Cardiac fibroblast (primary cell): ENCODE measurements at regions not wholly inside any gene's neighbourhood (a gene's known extent, or its start where the extent isn't known, plus 50 kb on each side); places are given as distances from the start of the nearest gene placed in this dataset.

Experiments
- DNase-seq, 2 donors: peaks; one replicate each; pipeline versions ENCODE4 v3.0.0 to v3.0.0-alpha.2; 2010; ENCODE audit warnings: low read depth in 2 of 2
- H3K4me3 ChIP-seq, 2 donors: replicated peaks in 1 of 2; 1 replicate in 1 of 2; 2 replicates in 1 of 2; pipeline ENCODE4 v1.5.1; 2011; ENCODE audit warnings: low read depth in 2 of 2, low read length in 2 of 2, mild to moderate bottlenecking in 2 of 2, moderate library complexity in 1 of 2
- TF ChIP-seq, protein P1 (sequence below): IDR thresholded peaks from one replicate; pipeline ENCODE4 v1.5.1; 2011; ENCODE audit warnings: low read depth, mild to moderate bottlenecking, low read length, inconsistent platforms

DNA sequence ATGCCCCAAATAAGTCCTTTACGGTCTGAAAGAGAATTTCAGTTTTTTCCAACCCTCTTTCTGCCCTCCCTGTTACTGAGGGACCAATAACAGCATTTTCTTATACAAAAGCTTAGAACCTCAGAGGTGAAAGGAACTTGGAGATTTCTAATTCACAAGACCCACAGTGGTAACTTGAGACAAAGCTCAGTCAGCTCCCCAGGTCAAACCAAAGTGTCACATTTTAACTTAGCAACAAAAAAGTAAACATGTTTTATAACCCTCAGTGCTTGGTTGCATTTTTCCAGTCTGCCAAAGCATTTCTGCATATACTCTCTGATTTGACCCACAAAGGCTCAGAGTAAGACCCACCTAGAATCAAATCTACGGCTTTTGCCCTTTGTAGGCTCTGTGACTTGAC is 415.2 kb downstream of the VRK1 start:
- H3K4me3 ChIP-seq, result no peak overlapping the region
- TF ChIP-seq, protein P1, sequence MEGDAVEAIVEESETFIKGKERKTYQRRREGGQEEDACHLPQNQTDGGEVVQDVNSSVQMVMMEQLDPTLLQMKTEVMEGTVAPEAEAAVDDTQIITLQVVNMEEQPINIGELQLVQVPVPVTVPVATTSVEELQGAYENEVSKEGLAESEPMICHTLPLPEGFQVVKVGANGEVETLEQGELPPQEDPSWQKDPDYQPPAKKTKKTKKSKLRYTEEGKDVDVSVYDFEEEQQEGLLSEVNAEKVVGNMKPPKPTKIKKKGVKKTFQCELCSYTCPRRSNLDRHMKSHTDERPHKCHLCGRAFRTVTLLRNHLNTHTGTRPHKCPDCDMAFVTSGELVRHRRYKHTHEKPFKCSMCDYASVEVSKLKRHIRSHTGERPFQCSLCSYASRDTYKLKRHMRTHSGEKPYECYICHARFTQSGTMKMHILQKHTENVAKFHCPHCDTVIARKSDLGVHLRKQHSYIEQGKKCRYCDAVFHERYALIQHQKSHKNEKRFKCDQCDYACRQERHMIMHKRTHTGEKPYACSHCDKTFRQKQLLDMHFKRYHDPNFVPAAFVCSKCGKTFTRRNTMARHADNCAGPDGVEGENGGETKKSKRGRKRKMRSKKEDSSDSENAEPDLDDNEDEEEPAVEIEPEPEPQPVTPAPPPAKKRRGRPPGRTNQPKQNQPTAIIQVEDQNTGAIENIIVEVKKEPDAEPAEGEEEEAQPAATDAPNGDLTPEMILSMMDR, result no peak
- no peak for DNase-seq

DNA sequence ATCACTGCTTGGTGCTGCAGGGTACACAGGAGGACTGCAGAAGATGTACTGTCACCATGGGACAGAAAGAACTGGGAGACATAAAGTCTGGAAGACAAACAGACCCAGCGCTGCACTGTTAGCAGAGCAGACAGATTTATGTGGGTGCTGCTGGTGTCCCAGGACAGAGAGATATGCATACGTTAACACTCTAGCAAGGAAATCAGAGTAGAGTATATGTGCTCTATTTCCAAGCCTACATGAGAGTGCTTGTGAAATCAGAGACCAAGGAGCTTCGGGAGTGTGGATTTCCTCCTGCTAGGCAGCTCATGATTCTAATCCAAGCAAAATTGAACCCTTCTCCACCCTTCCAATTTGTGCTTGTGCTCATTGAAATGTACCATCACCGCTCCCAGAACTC is 416.5 kb downstream of the VRK1 start:
- H3K4me3 ChIP-seq, result no peak overlapping the region
- no peak for DNase-seq
- TF ChIP-seq, protein P1, result no peak

DNA sequence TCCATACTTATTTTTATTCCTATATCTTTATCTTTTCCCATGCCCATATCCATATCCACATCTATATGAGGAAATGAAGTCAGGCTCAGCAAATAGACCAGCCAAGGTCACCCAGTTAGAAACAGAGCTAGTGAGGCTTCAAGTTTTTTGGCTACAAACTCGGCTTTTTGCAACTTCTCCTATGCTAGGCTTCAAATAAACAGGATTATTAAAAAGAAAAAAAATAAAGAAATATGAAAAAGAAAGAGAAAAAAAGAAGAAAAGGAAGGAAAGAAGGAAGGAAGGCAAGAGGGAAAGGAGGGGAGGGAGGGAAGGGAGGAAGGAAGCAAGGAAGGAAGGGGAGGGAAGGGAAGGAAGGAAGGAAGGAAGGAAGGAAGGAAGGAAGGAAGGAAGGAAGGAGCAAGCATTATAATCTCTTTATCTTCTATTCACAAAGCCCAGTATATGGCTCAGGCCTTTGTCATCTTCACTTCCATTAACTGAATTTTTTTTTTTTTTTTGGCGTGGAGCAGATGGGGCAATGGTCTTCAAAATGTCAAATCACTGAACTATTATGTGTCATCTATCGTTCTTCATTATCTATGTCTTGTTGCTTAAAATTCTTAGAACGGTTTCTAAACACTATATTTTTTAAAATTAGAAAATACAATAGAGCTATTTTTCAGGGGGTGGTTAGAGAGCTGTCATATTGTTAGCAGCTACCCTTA is 418.2 kb downstream of the VRK1 start:
- no peak for DNase-seq
- H3K4me3 ChIP-seq, result no peak overlapping the region
- TF ChIP-seq, protein P1, result no peak

DNA sequence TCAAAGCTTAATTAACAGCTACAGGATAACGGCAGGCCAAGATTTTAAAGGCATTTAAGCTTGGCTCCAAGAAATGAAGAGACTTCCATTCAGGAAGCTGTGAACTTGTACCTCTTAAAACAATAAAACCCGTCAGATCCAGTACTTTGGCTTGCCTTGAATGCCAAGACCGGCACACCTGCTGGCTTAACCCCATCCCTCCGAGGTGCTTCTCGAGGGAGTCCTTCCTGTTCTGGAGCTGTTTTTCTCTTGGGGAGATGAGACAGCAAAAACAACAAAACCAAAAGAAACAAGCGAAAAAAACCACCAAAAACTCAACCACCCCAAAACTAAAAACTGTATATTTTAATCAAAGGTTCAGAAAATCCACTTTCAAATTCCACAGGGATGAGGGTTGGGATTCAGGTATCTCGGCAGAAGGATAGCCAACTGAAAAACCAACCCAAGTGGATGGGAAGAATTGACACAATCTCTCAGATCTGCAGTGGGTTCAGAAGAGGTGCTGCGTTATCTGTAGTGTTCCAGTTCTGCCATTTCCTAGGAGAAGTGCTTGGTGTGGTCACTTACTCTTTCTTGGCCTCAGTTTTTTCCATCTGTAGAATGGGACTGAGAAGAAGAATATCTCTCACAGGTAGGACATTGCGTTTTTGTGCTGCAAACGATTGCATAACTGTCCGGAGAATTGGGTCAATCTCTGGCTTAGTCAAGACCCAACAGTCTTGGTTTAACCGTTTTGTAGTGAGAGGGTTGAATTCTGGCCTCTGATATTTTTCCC is 420.1 kb downstream of the VRK1 start:
- TF ChIP-seq, protein P1, result no peak
- no peak for DNase-seq
- no peak overlapping the region for H3K4me3 ChIP-seq

DNA sequence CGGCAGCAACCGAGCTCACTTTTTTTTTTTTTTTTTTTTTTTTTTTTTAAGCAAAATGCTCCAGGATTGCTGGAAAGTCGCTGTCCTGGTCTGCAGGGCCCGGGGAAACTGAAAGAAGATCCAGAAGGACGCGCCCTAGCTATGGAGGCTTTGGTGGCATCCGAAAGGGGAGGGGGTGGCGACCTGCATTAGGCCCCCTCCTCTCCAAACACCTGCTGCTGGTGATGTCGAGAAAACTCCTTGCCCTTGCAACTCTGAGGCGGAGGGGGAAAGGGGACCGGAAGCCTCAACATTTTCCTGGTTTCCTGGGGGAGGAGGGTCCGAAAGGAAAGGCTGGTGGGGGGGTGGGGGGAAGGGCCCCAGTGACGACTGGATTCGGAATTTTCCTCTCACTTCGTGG is 421.1 kb downstream of the VRK1 start:
- H3K4me3 ChIP-seq, result no peak overlapping the region
- no peak for DNase-seq
- TF ChIP-seq, protein P1, result no peak

DNA sequence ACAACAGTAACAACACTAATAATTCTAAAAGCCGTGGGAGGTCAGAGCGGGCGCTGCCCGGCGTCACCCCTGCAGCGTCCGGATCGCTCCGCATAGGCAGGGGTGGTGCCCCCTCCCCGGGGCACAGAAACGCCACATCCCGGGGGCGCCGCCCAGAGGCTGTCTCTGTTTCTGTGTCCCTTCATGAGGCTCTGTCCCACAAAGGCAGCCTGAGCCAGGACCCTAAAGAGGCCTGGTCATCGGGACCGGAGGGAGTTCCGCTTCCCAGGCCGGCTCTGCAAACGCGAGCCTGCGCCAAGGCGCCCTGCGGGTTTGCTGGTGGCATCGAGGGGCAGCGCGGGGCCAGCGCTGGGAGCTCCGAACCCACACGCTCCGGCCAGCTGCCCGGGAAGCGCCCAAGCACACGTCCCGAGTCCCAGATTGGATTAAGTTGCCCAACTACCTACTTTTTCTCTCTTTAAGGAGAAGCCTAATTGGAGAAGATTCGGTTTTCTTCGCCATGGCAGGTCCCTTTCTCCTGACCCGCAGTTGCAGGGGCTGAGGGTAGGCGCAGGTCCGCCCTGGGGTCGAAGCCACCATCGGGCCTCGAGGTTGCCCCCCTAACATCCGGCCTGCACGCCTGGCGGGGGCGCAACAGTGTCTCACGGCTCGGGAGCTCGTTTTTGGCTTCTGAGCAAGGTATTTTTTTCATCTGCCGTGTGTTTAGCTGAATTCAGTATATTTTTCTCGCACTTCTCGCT is 421.7 kb downstream of the VRK1 start:
- DNase-seq, result no peak
- peak overlapping the region; percentile 7 to 11 for H3K4me3 ChIP-seq
- TF ChIP-seq, protein P1, result no peak
